Bone marrow (tissue), 2 donors: ENCODE measurements at regions not wholly inside any gene's neighbourhood (a gene's known extent, or its start where the extent isn't known, plus 50 kb on each side); places are given as distances from the start of the nearest gene placed in this dataset.
"Not testable (repeated sequence)": the region's sequence is repeated elsewhere in the genome, so short reads cannot be mapped to it uniquely, and the experiment has no call there.

Experiments
- DNase-seq, 2 donors: peaks; one replicate each; lab custom pipeline; 2025; lab: John Stamatoyannopoulos, UW

- DNase-seq, result no peak
Observed at GRCh38 chr5:171542525-171543140, 123.2 kb downstream of the FGF18 start.

DNA sequence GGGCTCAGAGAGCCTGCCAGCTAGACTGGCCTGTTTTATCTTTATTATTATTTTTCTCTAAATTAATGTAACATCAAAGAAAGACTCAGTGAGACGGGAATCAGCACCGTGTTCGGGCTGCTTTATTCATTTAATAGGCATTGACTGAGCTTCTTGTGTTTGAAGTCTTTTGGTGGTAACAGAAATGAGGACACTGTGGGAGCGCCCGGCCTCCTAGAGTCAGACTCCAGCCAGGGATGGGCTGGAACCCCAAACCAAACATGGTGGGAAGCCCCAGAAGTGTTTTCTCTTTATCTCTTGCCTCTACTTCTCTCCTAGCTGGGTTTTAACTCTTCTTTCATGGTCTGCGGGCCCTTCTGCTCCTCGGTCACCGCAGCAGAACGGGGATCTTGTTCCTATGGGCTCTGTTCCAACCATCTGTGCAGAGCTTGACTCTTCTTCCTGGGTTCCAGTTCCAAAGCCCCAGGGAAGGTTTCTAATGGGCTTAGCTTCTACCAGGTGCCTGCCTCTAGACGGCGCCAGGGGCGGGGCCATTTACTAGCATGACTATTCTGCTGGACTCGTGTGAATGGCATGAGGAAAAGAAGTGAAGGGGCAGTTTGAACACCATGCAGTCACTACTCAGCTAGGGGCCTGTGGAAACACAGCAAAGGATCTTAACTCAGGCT, 123.8 kb downstream of the FGF18 start:
- DNase-seq, result no peak

DNA sequence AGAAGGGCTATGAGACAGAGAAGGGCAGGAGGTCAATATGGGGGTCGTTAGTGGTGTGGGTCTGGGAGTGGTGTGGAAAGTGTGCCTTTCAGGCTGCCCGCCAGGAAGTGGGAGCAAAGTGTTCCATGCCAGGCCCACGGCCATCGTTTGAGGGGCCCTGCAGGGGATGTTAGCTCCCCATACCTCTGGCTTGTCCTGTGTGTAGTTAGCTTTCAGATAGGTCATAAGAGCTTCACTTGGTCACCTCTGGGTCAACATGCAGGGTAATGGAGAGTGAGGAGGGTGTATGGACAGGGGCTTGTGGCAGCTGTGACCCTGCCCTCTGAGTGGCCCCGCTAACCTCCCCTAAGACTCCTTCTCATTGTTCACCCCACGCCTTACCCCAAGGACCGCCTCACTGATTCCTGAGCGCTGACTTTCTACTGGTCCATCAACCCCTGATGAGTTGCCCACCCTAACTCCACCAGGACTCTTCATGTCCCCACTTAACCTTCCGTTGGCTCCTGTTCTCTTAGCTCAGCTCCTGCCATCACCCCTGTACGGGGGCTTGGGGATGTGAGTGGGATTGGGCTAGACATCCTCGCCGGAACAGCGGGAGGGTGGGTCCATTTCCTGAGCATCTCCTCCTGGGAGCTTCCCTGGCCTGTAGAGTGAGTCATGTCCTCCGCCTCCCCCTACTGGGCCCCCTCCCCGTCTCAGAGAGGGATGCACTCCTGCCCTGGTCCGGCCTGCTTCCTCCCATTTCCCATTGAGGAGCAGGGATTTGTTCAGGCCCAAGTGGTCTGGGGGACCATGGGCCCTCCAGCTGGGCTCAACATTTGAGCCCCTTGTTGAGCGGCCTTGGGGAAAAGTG, 125.7 kb downstream of the FGF18 start:
- no peak for DNase-seq

GRCh38 chr5:171549274-171549673, 129.8 kb downstream of the FGF18 start:
- DNase-seq, result no peak

DNA sequence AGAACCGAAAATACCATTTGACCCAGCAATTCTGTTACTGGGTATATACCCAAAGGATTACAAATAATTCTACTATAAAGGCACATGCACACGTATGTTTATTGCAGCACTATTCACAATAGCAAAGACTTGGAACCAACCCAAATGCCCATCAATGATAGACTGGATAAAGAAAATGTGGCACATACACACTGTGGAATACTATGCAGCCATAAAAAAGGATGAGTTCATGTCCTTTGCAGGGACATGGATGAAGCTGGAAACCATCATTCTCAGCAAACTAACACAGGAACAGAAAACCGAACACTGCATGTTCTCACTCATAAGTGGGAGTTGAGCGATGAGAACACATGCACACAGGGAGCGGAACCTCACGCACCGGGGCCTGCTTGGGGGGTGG, 134.4 kb downstream of the FGF18 start:
- DNase-seq, result not testable (repeated sequence)

DNA sequence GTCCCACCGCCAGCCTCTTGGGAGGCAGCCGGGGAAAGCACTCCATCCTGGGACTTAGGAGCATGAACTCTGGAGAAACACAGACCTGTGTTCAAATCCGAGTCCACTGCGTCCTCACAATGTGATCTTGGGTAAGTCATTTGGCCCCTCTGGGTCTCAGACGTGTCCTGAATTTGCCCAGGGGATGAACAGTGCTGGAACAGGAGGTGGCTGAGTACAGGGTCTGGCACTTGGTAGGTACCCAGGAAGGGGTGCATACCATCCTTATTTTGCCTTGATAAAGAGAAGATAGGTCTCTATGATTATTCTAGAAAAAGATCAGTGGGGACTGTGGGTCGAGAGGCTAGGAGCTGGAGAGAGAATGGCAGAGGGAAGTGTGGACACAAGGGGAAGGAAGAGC, 135.7 kb downstream of the FGF18 start:
- no peak for DNase-seq

- DNase-seq, result no peak
Observed at GRCh38 chr5:171562822-171563221, 143.4 kb downstream of the FGF18 start.

DNA sequence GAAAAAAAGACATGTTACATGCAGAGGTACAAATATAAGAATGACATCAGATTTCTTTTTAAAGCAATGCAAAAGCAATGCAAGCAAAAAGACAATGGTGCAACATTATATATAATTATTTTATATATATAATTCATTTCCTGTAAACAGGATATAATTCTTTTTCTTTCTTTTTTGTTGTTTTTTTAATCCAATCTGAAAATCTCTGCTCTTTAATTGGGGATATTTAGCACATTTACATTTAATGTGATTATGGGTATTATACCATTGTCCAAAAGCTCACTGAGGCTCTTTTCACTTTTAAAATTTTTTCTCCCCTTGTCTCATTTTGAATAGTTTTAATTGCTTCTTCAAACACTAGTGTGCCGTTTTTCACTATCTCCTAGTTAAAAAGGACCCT, 148.9 kb downstream of the FGF18 start:
- no peak for DNase-seq

DNA sequence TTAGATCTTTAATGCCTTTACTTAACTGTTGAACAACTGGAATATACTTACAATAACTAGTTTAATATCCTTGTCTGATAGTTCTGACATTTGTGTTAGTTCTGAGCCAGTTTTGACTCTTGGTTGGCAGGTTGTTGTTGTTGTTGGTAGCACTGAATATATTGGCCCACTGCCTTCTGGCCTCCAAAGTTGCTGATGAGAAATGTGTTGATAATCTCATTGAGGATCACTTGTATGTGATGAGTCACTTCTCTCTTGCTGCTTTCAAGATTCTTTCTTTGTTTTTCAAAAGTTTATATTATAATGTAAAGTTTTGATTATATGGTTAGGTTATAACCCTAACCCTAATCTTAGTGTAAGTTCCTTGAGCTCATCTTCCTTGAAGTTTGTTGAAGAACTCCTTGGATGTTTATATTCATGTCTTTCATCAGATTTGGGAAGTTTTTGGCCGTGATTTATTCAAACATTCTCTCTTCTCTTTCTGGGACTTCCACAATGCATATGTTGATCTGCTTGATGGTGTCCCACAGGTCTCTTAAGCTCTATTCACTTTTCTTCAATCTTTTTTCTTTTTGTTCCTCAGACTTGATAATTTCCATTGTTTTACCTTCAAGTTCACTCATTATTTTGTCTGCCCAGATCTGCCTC, 149.7 kb downstream of the FGF18 start:
- DNase-seq, result no peak

DNA sequence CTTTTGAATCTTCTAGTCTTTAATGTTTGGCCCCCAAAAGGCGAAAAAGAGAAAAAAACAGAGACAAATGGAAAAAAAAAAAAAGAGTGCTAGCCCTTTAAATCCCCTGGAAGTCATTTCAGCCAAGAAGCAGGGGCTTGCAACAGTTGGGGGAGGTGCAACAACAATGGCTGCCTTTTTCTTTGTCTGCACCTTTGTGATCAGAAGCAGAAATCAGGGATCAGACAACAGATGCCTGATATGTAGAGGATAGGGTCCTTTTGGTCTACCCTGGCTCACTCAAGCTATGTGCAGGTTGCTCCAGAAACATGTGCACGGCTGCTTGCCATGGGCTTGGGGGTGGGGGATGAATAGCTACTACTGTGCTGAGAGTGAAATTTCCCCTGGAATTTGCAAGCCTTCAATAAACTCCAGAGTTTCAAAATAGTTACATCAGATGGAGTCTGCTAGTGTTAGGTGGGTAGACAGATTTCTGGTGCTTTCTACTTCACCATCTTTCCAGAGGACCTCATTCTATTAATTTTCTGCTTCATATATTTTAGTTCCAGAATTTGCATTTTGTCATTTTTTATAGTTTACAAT, 150.9 kb downstream of the FGF18 start:
- no peak for DNase-seq

DNA sequence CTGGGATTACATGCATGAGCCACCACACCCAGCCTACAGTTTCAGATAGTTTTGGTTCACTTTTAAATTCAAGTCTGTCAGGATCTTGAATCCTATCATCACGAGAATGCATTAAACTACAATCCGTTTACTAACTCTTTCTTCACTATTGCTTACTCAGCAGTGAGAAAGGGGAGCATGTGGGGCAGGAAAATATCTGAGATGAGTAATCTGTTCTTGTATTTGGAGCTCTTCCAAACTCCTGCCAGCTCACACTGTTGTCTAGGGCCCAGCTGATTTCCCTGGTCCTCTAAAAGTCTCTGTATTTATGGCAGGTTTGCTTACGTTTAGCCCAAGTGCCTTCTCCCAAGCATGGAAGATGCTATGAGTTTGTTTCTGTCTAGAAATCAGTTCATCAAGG, 152.2 kb downstream of the FGF18 start:
- DNase-seq, result no peak

DNA sequence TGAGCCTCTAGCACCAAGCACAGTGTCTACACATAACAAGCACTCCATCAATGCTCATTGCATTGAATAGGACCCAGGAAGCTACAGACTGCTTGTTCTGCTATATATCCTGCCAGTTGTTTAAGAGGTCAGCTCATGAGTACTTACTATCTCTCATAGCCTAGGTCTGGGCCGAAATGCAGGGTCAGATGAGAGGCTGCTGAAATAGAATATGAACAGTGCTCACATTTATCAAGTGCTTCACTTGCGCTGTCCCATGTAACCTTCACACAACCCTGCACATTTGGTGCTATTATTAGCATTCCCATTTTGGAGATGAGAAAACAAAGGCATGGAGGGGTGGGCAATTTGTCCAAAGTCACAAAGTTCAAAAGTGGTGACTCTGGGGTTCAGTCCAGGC, 153.6 kb downstream of the FGF18 start:
- no peak for DNase-seq

GRCh38 chr5:171573451-171574225, 154.2 kb downstream of the FGF18 start:
- no peak for DNase-seq

GRCh38 chr5:171574376-171574775, 154.9 kb downstream of the FGF18 start:
- DNase-seq, result no peak

DNA sequence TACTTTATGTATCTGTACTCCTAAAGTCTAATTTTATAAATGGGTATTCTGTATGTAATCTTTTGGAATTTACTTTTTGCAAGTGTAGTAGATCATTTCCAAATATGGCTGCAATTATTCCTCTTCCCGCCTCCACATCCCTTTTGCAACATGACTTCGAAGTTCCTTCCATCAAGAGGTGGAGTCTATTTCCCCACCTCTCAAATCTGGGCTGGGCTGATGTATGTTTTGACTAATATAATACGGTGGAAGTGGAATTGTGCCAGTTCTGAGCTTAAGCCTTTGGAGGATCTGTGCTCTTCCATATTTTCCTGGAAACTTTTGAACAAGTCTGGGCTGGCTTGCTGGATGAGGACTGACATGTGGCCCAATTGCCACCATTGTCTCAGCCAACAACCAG, 155.9 kb downstream of the FGF18 start:
- DNase-seq, result no peak

DNA sequence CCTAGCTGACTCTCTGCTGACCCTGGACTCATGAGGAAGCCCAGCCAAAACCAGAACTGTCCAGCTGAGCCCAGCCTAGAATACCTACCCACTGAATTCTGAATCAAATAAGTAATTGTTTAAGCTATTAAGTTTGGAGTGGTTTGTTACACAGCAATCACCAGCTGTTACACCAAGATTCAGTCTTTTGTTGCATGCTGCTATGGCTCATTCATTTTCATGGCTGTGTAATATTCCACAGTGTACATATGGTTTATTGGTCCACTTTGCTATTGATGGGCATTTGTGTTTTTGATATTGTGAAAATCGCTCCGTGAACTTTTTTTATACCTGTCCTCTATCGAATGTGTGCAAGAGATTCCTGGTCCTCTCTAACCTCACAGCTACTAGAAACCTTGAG, 156.4 kb downstream of the FGF18 start:
- DNase-seq, result no peak

- no peak for DNase-seq
Observed at GRCh38 chr5:171577042-171577758, 157.8 kb downstream of the FGF18 start.

- DNase-seq, result no peak
Observed at GRCh38 chr5:171578049-171578828, 158.8 kb downstream of the FGF18 start.

DNA sequence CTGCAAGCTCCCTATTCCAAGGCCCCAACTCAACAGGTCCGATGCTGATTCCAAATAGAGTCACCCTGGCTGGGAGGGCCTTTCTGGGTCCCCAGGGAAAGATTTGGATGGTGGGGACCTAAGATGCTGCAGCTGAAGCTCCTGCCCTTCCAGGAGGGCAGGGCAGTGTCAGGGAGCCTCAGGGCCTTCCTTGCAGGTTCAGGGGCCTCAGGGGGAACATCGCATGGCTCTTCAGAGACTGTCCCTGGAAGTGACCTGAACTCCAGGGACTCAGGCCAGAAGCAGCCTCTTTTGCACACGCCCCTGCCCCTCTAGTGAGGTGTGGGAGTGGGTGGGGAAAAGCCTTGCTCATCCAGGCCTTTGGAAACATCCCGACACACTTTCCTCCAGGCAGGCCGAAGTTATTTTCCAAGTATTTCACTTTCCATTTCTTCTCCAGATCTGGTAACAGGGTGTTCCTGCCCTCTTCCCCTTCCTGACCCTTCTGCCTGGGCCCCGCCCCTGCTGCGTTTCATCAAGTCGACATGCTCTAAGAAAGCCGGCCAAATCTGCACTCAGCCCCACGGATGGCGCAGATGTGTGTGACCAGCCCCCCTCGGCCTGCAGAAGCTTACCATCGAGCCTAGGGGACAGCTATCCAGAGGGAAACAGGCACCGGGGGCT, 159.5 kb downstream of the FGF18 start:
- DNase-seq, result no peak
